Fibroblast of lung (primary cell): ENCODE measurements at regions not wholly inside any gene's neighbourhood (a gene's known extent, or its start where the extent isn't known, plus 50 kb on each side); places are given as distances from the start of the nearest gene placed in this dataset.

Experiments
- CTCF ChIP-seq, 2 donors: IDR thresholded peaks in 1 of 2; conservative IDR thresholded peaks in 1 of 2; 1 replicate in 1 of 2; 2 replicates in 1 of 2; pipeline ENCODE4 v1.5.1; 2011 to 2012; ENCODE audit warnings: low read length in 2 of 2, control low read depth in 1 of 2, inconsistent platforms in 1 of 2, low read depth in 1 of 2, mild to moderate bottlenecking in 1 of 2
- EZH2 ChIP-seq: IDR thresholded peaks from 2 replicates; pipeline ENCODE4 v1.5.1; 2012; ENCODE audit warnings: low read length, control low read depth, mild to moderate bottlenecking; ENCODE audit errors: missing control alignments

GRCh38 chr14:97416550-97416949 is 619.4 kb downstream of the VRK1 start:
- TF ChIP-seq CTCF (conservative IDR thresholded peaks at IDR 0.05 in 1 of 2, IDR thresholded peaks at IDR 0.05 in 1 of 2; ENCODE audit: low read depth in 1 of 2, low read length in 2 of 2) (no peak), EZH2 (no peak)
